Sigmoid colon (tissue), 6 donors: ENCODE measurements at regions not wholly inside any gene's neighbourhood (a gene's known extent, or its start where the extent isn't known, plus 50 kb on each side); places are given as distances from the start of the nearest gene placed in this dataset.
"Not testable (repeated sequence)": the region's sequence is repeated elsewhere in the genome, so short reads cannot be mapped to it uniquely, and the experiment has no call there.

Experiments
- DNase-seq: peaks from one replicate; pipeline ENCODE4 v3.0.0-alpha.2; 2019
- H3K27ac ChIP-seq, 4 donors: fragments of 200-600 bp; sonication (generic); one replicate each; pipeline ENCODE4 v1.5.1; 2016 to 2019; ENCODE audit warnings: mild to moderate bottlenecking in 1 of 4
- H3K27me3 ChIP-seq, 3 donors: fragments of 200-600 bp; sonication (generic); one replicate each; pipeline ENCODE4 v1.5.1; 2019; ENCODE audit warnings: mild to moderate bottlenecking in 1 of 3
- H3K36me3 ChIP-seq, 4 donors: fragments of 200-600 bp; sonication (generic); one replicate each; pipeline ENCODE4 v1.5.1; 2016 to 2019
- H3K4me1 ChIP-seq, 4 donors: fragments of 200-600 bp; sonication (generic); one replicate each; pipeline ENCODE4 v1.5.1; 2017 to 2019
- H3K4me3 ChIP-seq, 4 donors: fragments of 200-600 bp; sonication (generic); one replicate each; pipeline ENCODE4 v1.5.1; 2017 to 2019; ENCODE audit warnings: mild to moderate bottlenecking in 2 of 4, moderate library complexity in 1 of 4
- H3K9me3 ChIP-seq, 4 donors: fragments of 200-600 bp in 3 of 4; sonication (generic) in 3 of 4; one replicate each; pipeline versions ENCODE4 v1.5.1 to v1.6.1; 2013 to 2019
- CTCF ChIP-seq, 4 experiments: fragments of 450-650 bp in 3 of 4; fragments of 200-600 bp in 1 of 4; IDR thresholded peaks; one replicate each; pipeline ENCODE4 v1.5.1; 2016 to 2019; ENCODE audit warnings: antibody characterized with exemption in 4 of 4, mild to moderate bottlenecking in 3 of 4, moderate library complexity in 2 of 4
- EP300 ChIP-seq, 4 donors: sonication (generic); formaldehyde crosslinking; IDR thresholded peaks; one replicate each; pipeline ENCODE4 v1.6.1; 2017; ENCODE audit warnings: antibody characterized with exemption in 4 of 4
- POLR2A ChIP-seq, 2 donors: fragments of 450-650 bp; IDR thresholded peaks; one replicate each; pipeline ENCODE4 v1.6.1; 2016; ENCODE audit warnings: antibody characterized with exemption in 2 of 2, mild to moderate bottlenecking in 2 of 2, moderate library complexity in 2 of 2
- POLR2AphosphoS5 ChIP-seq, 4 donors: sonication (generic); formaldehyde crosslinking; IDR thresholded peaks; one replicate each; pipeline ENCODE4 v1.6.1; 2017; ENCODE audit warnings: antibody characterized with exemption in 4 of 4
- WGBS, 2 donors: extraction: QIAGEN DNeasy Blood & Tissue Kit; methylation state at CpG; one replicate each; pipeline ENCODE4 v1.1.7; 2013; 5-methylcytosine and 5-hydroxymethylcytosine counted together
- intact Hi-C: fragments of 100-400 bp; cut with DNase I; formaldehyde crosslinking; loops from one replicate; pipeline ENCODE4 v1.15.1; 2023
- donor health status: healthy with polysubstance abuse.
- donor health status: healthy.

GRCh38 chr2:132068407-132068806, 93.3 kb downstream of the ANKRD30BL start:
- not testable (repeated sequence) for H3K4me3 ChIP-seq, DNase-seq

GRCh38 chr2:132065391-132065790, 96.4 kb downstream of the ANKRD30BL start:
- WGBS, 2 donors = 84 to 94% methylated on average over 1 of the region's 2 CpGs
- H3K36me3 ChIP-seq, DNase-seq, H3K9me3 ChIP-seq, H3K4me1 ChIP-seq, H3K27me3 ChIP-seq, intact Hi-C loops, H3K27ac ChIP-seq, H3K4me3 ChIP-seq: not testable (repeated sequence)

More at GRCh38 chr2:132068407-132068806, 93.3 kb downstream of the ANKRD30BL start:
- H3K36me3 ChIP-seq, H3K4me1 ChIP-seq, intact Hi-C loops, H3K9me3 ChIP-seq, H3K27me3 ChIP-seq, H3K27ac ChIP-seq: not testable (repeated sequence)
- WGBS, 2 donors = 88 to 91% methylated on average over 13 of the region's 13 CpGs

GRCh38 chr2:132039609-132040236, 122.0 kb downstream of the ANKRD30BL start:
- WGBS, 2 donors = 37 to 56% methylated on average over 5 of the region's 5 CpGs
- peaks cover 12 to 42% (median 14%) of the 10 kb centered on the region in 3 donors for H3K27me3 ChIP-seq
- H3K9me3 ChIP-seq, H3K36me3 ChIP-seq, DNase-seq, H3K27ac ChIP-seq, H3K4me3 ChIP-seq, intact Hi-C loops: not testable (repeated sequence)
- H3K4me1 ChIP-seq = peaks cover 0 to 11% (median 8%) of the 10 kb centered on the region in 4 donors

GRCh38 chr2:132038883-132039235, 122.9 kb downstream of the ANKRD30BL start:
- H3K4me3 ChIP-seq = peak overlapping the region; percentile 19 to 57 (median 50)
- DNase-seq = not testable (repeated sequence)

GRCh38 chr2:132038179-132038882, 123.4 kb downstream of the ANKRD30BL start:
- Histone ChIP-seq H3K4me1 (peaks cover 0 to 11% (median 8%) of the 10 kb centered on the region in 4 donors), H3K27me3 (peaks cover 12 to 42% (median 14%) of the 10 kb centered on the region in 3 donors), H3K27ac (no peak overlapping the region), H3K4me3 (peak overlapping the region; percentile 19 to 57 (median 50)), H3K9me3 (no peaks in the 10 kb centered on the region), H3K36me3 (no peaks in the 10 kb centered on the region)
- 1 to 2% methylated on average over 84 of the region's 84 CpGs for WGBS, 2 donors
- intact Hi-C loops = no loop called here
- DNase-seq = no peak
- TF ChIP-seq CTCF (IDR thresholded peaks at IDR 0.05) (no peak), EP300 (IDR thresholded peaks at IDR 0.05) (no peak), POLR2AphosphoS5 (IDR thresholded peaks at IDR 0.05) (no peak), POLR2A (IDR thresholded peaks at IDR 0.05) (no peak)

More at GRCh38 chr2:132038883-132039235, 122.9 kb downstream of the ANKRD30BL start:
- intact Hi-C loops, H3K27ac ChIP-seq, H3K36me3 ChIP-seq, H3K9me3 ChIP-seq: not testable (repeated sequence)
- 0 to 6% methylated on average over 1 of the region's 1 CpG for WGBS, 2 donors
- peaks cover 0 to 11% (median 8%) of the 10 kb centered on the region in 4 donors for H3K4me1 ChIP-seq
- H3K27me3 ChIP-seq = peaks cover 12 to 42% (median 14%) of the 10 kb centered on the region in 3 donors

GRCh38 chr2:132037527-132038178, 124.1 kb downstream of the ANKRD30BL start:
- Histone ChIP-seq H3K4me1 (peaks cover 0 to 11% (median 8%) of the 10 kb centered on the region in 4 donors), H3K27ac (no peak overlapping the region), H3K9me3 (no peaks in the 10 kb centered on the region), H3K27me3 (peaks cover 12 to 42% (median 14%) of the 10 kb centered on the region in 3 donors), H3K4me3 (peak overlapping the region; percentile 19 to 57 (median 50)), H3K36me3 (no peaks in the 10 kb centered on the region)
- DNase-seq = peak; percentile 58
- intact Hi-C loops = no loop called here
- 6 to 8% methylated on average over 53 of the region's 53 CpGs for WGBS, 2 donors
- TF ChIP-seq CTCF (IDR thresholded peaks at IDR 0.05) = no peak
- no peak for TF ChIP-seq EP300 (IDR thresholded peaks at IDR 0.05)
- TF ChIP-seq POLR2AphosphoS5 (IDR thresholded peaks at IDR 0.05) = no peak
- no peak for TF ChIP-seq POLR2A (IDR thresholded peaks at IDR 0.05)
